H1 (cell line): ENCODE measurements at regions not wholly inside any gene's neighbourhood (a gene's known extent, or its start where the extent isn't known, plus 50 kb on each side); places are given as distances from the start of the nearest gene placed in this dataset.

Experiments used
- CTCF ChIA-PET: fragments of 300-600 bp; sonication (Branson Sonifier 250); formaldehyde crosslinking; loops from one replicate; lab custom pipeline; 2021; ENCODE audit not compliant: partially characterized antibody; lab: Charles Lee
- POLR2A ChIA-PET: fragments of 300-600 bp; sonication (Branson Sonifier 250); formaldehyde crosslinking; loops from one replicate; lab custom pipeline; 2021; ENCODE audit warnings: inconsistent platforms; ENCODE audit not compliant: partially characterized antibody; lab: Charles Lee
- DNase-seq, 2 experiments: peaks; one replicate each; pipeline versions ENCODE4 v3.0.0 to v3.0.0-alpha.2; 2010 to 2022; ENCODE audit warnings: low spot score in 2 of 2, low read depth in 1 of 2, mixed read lengths in 1 of 2
- FAIRE-seq: peaks from 2 replicates; lab custom pipeline; 2011; peaks lifted over from hg19 to GRCh38; lab: Jason Lieb, UNC
- H2AFZ ChIP-seq: 2 replicates; pipeline ENCODE4 v1.8.1; 2012; ENCODE audit warnings: low read length, inconsistent platforms
- H2AK5ac ChIP-seq: 2 replicates; pipeline ENCODE4 v1.6.1; 2013; ENCODE audit warnings: low read depth, low read length
- H2BK120ac ChIP-seq: replicated peaks from 2 replicates; pipeline ENCODE3; 2013; ENCODE audit warnings: low read depth, low read length, inconsistent platforms
- H2BK12ac ChIP-seq: 2 replicates; pipeline ENCODE4 v1.6.1; 2013; ENCODE audit warnings: low read depth, low read length
- H2BK15ac ChIP-seq: 2 replicates; pipeline ENCODE4 v1.6.1; 2013; ENCODE audit warnings: low read length
- H2BK20ac ChIP-seq: 2 replicates; pipeline ENCODE4 v1.6.1; 2013; ENCODE audit warnings: low read length
- H2BK5ac ChIP-seq: 2 replicates; pipeline ENCODE4 v1.6.1; 2013; ENCODE audit warnings: low read depth, low read length
- H3K14ac ChIP-seq: 2 replicates; pipeline ENCODE4 v1.6.1; 2013; ENCODE audit warnings: inconsistent platforms; ENCODE audit not compliant: insufficient read length
- H3K18ac ChIP-seq: 2 replicates; pipeline ENCODE4 v1.6.1; 2013; ENCODE audit warnings: low read length; ENCODE audit errors: extremely low read depth
- H3K23ac ChIP-seq: 2 replicates; pipeline ENCODE4 v1.6.1; 2013; ENCODE audit warnings: inconsistent platforms; ENCODE audit not compliant: insufficient read length
- H3K23me2 ChIP-seq: 2 replicates; pipeline ENCODE4 v1.6.1; 2013; ENCODE audit warnings: low read depth, low read length
- H3K27ac ChIP-seq: 2 replicates; pipeline ENCODE4 v1.6.1; 2011; ENCODE audit warnings: low read depth, low read length, inconsistent platforms
- H3K27me3 ChIP-seq, 4 experiments: replicated peaks in 1 of 4; 1 replicate in 1 of 4; 2 replicates in 3 of 4; pipeline versions ENCODE4 v1.6.1 to v1.8.1; 2011 to 2013; ENCODE audit warnings: low read length in 3 of 4, mild to moderate bottlenecking in 3 of 4, inconsistent platforms in 2 of 4, mixed read lengths in 2 of 4, moderate library complexity in 1 of 4; ENCODE audit not compliant: control insufficient read depth in 3 of 4, insufficient read depth in 3 of 4; ENCODE audit errors: extremely low read depth in 1 of 4
- H3K36me3 ChIP-seq, 4 experiments: 2 replicates each; pipeline versions ENCODE4 v1.6.1 to v1.8.1; 2011 to 2013; ENCODE audit warnings: mild to moderate bottlenecking in 4 of 4, low read length in 3 of 4, moderate library complexity in 2 of 4, control low read depth in 1 of 4, inconsistent platforms in 1 of 4; ENCODE audit not compliant: insufficient read depth in 4 of 4, control insufficient read depth in 2 of 4
- H3K4ac ChIP-seq: replicated peaks from 2 replicates; pipeline ENCODE3; 2013; ENCODE audit warnings: low read length, low read depth, mixed read lengths, inconsistent platforms; ENCODE audit not compliant: insufficient read length
- H3K4me1 ChIP-seq, 4 experiments: replicated peaks in 1 of 4; 1 replicate in 1 of 4; 2 replicates in 3 of 4; pipeline versions ENCODE4 v1.6.1 to v1.8.1; 2011 to 2013; ENCODE audit warnings: low read length in 3 of 4, inconsistent platforms in 2 of 4, mixed read lengths in 1 of 4; ENCODE audit not compliant: insufficient read depth in 4 of 4, control insufficient read depth in 3 of 4
- H3K4me2 ChIP-seq, 2 experiments: 2 replicates each; pipeline versions ENCODE4 v1.6.1 to v1.8.1; 2011 to 2013; ENCODE audit warnings: low read depth in 2 of 2, low read length in 2 of 2, control low read depth in 1 of 2, inconsistent platforms in 1 of 2, mild to moderate bottlenecking in 1 of 2; ENCODE audit not compliant: insufficient read depth in 1 of 2
- H3K4me3 ChIP-seq, 4 experiments: fragments of 200-600, 300-600 bp in 1 of 4; sonication (generic), shearing (Covaris generic), sonication (Bioruptor Twin) in 1 of 4; 2 replicates each; pipeline versions ENCODE4 v1.5.1 to v1.8.1; 2011 to 2016; ENCODE audit warnings: low read length in 4 of 4, low read depth in 3 of 4, control low read depth in 2 of 4, inconsistent platforms in 2 of 4, mild to moderate bottlenecking in 2 of 4, mixed read lengths in 1 of 4, moderate library complexity in 1 of 4; ENCODE audit not compliant: insufficient read depth in 2 of 4; ENCODE audit errors: extremely low read depth in 1 of 4
- H3K56ac ChIP-seq: replicated peaks from 2 replicates; pipeline ENCODE3; 2013; ENCODE audit warnings: low read depth, mild to moderate bottlenecking, mixed read lengths, low read length, inconsistent platforms; ENCODE audit not compliant: insufficient read length
- H3K79me1 ChIP-seq: 2 replicates; pipeline ENCODE4 v1.6.1; 2013; ENCODE audit warnings: low read depth, low read length, control low read depth
- H3K79me2 ChIP-seq, 2 experiments: 2 replicates each; pipeline versions ENCODE4 v1.6.1 to v1.8.1; 2012 to 2013; ENCODE audit warnings: low read length in 2 of 2, mild to moderate bottlenecking in 2 of 2, inconsistent platforms in 1 of 2; ENCODE audit not compliant: insufficient read depth in 2 of 2, control insufficient read depth in 1 of 2
- H3K9ac ChIP-seq, 4 experiments: replicated peaks in 1 of 4; 1 replicate in 1 of 4; 2 replicates in 3 of 4; pipeline versions ENCODE4 v1.6.1 to v1.8.1; 2011 to 2013; ENCODE audit warnings: low read depth in 3 of 4, low read length in 3 of 4, control low read depth in 2 of 4, mild to moderate bottlenecking in 2 of 4, moderate library complexity in 2 of 4, inconsistent platforms in 1 of 4; ENCODE audit errors: extremely low read depth in 1 of 4
- H3K9me3 ChIP-seq, 2 experiments: 2 replicates each; pipeline versions ENCODE4 v1.6.1 to v1.8.1; 2012 to 2013; ENCODE audit warnings: mild to moderate bottlenecking in 2 of 2, moderate library complexity in 2 of 2, control low read depth in 1 of 2, inconsistent platforms in 1 of 2, low read depth in 1 of 2, low read length in 1 of 2, mixed read lengths in 1 of 2; ENCODE audit not compliant: insufficient read depth in 2 of 2
- H4K20me1 ChIP-seq, 2 experiments: replicated peaks in 1 of 2; 2 replicates each; pipeline versions ENCODE3 to v1.8.1; 2011 to 2013; ENCODE audit warnings: inconsistent platforms in 2 of 2, low read length in 2 of 2, mild to moderate bottlenecking in 1 of 2; ENCODE audit not compliant: insufficient read depth in 2 of 2, control insufficient read depth in 1 of 2
- H4K5ac ChIP-seq: 2 replicates; pipeline ENCODE4 v1.6.1; 2013; ENCODE audit warnings: low read length, low read depth, mixed read lengths, inconsistent platforms; ENCODE audit not compliant: insufficient read length
- H4K8ac ChIP-seq: 2 replicates; pipeline ENCODE4 v1.8.0; 2013; ENCODE audit warnings: mild to moderate bottlenecking, moderate library complexity, low read length, inconsistent platforms; ENCODE audit not compliant: insufficient read depth; ENCODE audit errors: extremely low read depth
- H4K91ac ChIP-seq: replicated peaks from 2 replicates; pipeline ENCODE3; 2013; ENCODE audit warnings: low read length, mixed read lengths, inconsistent platforms; ENCODE audit not compliant: insufficient read length
- CTCF ChIP-seq, 3 experiments: IDR thresholded peaks; 1 replicate in 2 of 3; 2 replicates in 1 of 3; pipeline versions ENCODE4 v1.5.1 to v1.6.1; 2011; ENCODE audit warnings: low read length in 3 of 3, mild to moderate bottlenecking in 3 of 3, inconsistent platforms in 2 of 3, low read depth in 1 of 3, moderate library complexity in 1 of 3; ENCODE audit not compliant: insufficient read depth in 1 of 3; ENCODE audit errors: control extremely low read depth in 1 of 3
- SIN3A ChIP-seq, 2 experiments: IDR thresholded peaks in 1 of 2; conservative IDR thresholded peaks in 1 of 2; 2 replicates each; pipeline ENCODE4 v1.6.1; 2011 to 2012; ENCODE audit warnings: low read length in 2 of 2, improper control_type of control experiment in 1 of 2, low read depth in 1 of 2, mild to moderate bottlenecking in 1 of 2
- WGBS, 2 experiments: shearing (Covaris generic) in 1 of 2; methylation state at CpG; one replicate each; pipeline versions ENCODE4 v1.1.6 to v1.1.7; 2013 to 2015; ENCODE audit warnings: low lambda C conversion rate in 2 of 2, mixed read lengths in 2 of 2, inconsistent platforms in 1 of 2, low coverage in 1 of 2, missing lambda C conversion rate in 1 of 2; ENCODE audit not compliant: insufficient replicate concordance in 2 of 2, insufficient coverage in 1 of 2, insufficient read length in 1 of 2; ENCODE audit errors: extremely low coverage in 1 of 2, missing lambda C conversion rate in 1 of 2; 5-methylcytosine and 5-hydroxymethylcytosine counted together

DNA sequence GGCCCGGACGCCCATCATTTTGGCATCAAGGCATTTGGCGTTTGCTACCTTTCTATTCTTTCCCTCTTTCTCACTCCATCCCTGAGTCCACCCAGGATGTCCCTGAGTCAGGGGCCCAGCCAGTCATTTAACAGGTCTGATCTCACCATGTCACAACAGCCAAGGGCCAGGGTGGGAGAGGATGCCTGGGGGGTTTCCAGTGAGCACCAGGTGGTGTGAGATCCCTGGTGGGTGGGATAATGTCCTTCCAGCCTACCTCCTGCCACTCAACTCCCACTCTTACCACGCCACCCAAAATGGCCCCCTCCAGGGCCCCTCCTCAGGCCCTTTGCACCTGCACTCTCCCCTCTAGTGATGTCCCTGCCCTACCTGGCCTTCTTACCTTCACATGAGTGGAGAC lies 310.8 kb downstream of the BCL11B start:
- H2BK15ac ChIP-seq = no peak overlapping the region
- no peak overlapping the region for H3K14ac ChIP-seq
- no peaks in the 10 kb centered on the region for H3K23me2 ChIP-seq
- no peak overlapping the region for H4K8ac ChIP-seq
- H3K27ac ChIP-seq = no peak overlapping the region
- no peak overlapping the region for H3K23ac ChIP-seq
- no peak overlapping the region for H2BK120ac ChIP-seq
- no peaks in the 10 kb centered on the region for H3K27me3 ChIP-seq
- H2BK5ac ChIP-seq = no peak overlapping the region
- H3K4me2 ChIP-seq = no peak overlapping the region
- TF ChIP-seq CTCF (IDR thresholded peaks at IDR 0.05; ENCODE audit: control extremely low read depth in 1 of 3, insufficient read depth in 1 of 3, low read depth in 1 of 3, low read length in 3 of 3) (no peak), SIN3A (conservative IDR thresholded peaks at IDR 0.05 in 1 of 2, IDR thresholded peaks at IDR 0.05 in 1 of 2; ENCODE audit: low read depth in 1 of 2, low read length in 2 of 2) (no peak)
- FAIRE-seq (no peak), DNase-seq (peak in 1 of 2 experiments; percentile 13)
- no peak overlapping the region for H2AK5ac ChIP-seq
- no peak overlapping the region for H3K56ac ChIP-seq
- H3K79me2 ChIP-seq = no peaks in the 10 kb centered on the region
- ChIA-PET POLR2A (no interaction called here), CTCF (interaction anchor here (0.9 kb wide), 1 partner anchor 213 kb away, joined by 3 read pairs; no protein-coding TSS in a partner anchor)
- no peak overlapping the region for H3K4ac ChIP-seq
- H4K91ac ChIP-seq = no peak overlapping the region
- no peaks in the 10 kb centered on the region for H3K79me1 ChIP-seq
- H3K4me3 ChIP-seq = no peak overlapping the region
- H3K9me3 ChIP-seq = no peaks in the 10 kb centered on the region
- no peak overlapping the region for H2BK12ac ChIP-seq
- no peak overlapping the region for H2BK20ac ChIP-seq
- no peak overlapping the region for H3K18ac ChIP-seq
- no peak overlapping the region for H4K5ac ChIP-seq
- H2AFZ ChIP-seq = no peak overlapping the region
- H3K9ac ChIP-seq = no peak overlapping the region
- H3K4me1 ChIP-seq = peaks cover 0 to 7% (median under 1%) of the 10 kb centered on the region in 4 experiments; a peak in 2 of 7 replicates
- 79% methylated on average over 4 of the region's 4 CpGs; no CpG with 5 or more reads in 1 of the 2 experiments for WGBS, 2 experiments
- no peaks in the 10 kb centered on the region for H4K20me1 ChIP-seq
- no peaks in the 10 kb centered on the region for H3K36me3 ChIP-seq
